Type B pancreatic cell (in vitro differentiated cells): ENCODE measurements at regions not wholly inside any gene's neighbourhood (a gene's known extent, or its start where the extent isn't known, plus 50 kb on each side); places are given as distances from the start of the nearest gene placed in this dataset.
A peak's percentile ranks its signal among the peaks of the same experiment; 100 is the strongest.

Source experiments
- DNase-seq: peaks from one replicate; pipeline ENCODE4 v3.0.0; 2021; ENCODE audit warnings: mixed read lengths; ENCODE audit not compliant: unreplicated experiment; ENCODE audit errors: extremely low spot score
- H3K27ac Mint-ChIP-seq: 2 replicates; pipeline ENCODE4 v1.8.0; 2021; ENCODE audit warnings: mild to moderate bottlenecking, mixed read lengths
- H3K27me3 Mint-ChIP-seq: 2 replicates; pipeline ENCODE4 v1.8.0; 2021; ENCODE audit warnings: mixed read lengths
- H3K36me3 Mint-ChIP-seq: 2 replicates; pipeline ENCODE4 v1.8.0; 2021; ENCODE audit warnings: mixed read lengths
- H3K4me1 Mint-ChIP-seq: one replicate; pipeline ENCODE4 v1.8.0; 2021; ENCODE audit warnings: mixed read lengths; ENCODE audit not compliant: unreplicated experiment
- H3K4me3 Mint-ChIP-seq: 2 replicates; pipeline ENCODE4 v1.8.0; 2021; ENCODE audit warnings: mild to moderate bottlenecking, mixed read lengths
- H3K9me3 Mint-ChIP-seq: 2 replicates; pipeline ENCODE4 v1.8.0; 2021; ENCODE audit warnings: mixed read lengths
- CTCF ChIP-seq: fragments of 200-600 bp; sonication (generic); conservative IDR thresholded peaks from 2 replicates; pipeline ENCODE4 v1.5.0; 2021; ENCODE audit warnings: antibody characterized with exemption, mild to moderate bottlenecking

GRCh38 chr11:80155412-80156017 is 714.7 kb upstream of the TENM4 start:
- DNase-seq: no peak
- no peaks in the 10 kb centered on the region for H3K36me3 Mint-ChIP-seq
- peaks cover 5% of the 10 kb centered on the region for H3K27me3 Mint-ChIP-seq
- no peak overlapping the region for H3K27ac Mint-ChIP-seq
- peak; percentile 77 for TF ChIP-seq CTCF
- no peaks in the 10 kb centered on the region for H3K4me1 Mint-ChIP-seq
- H3K9me3 Mint-ChIP-seq: no peaks in the 10 kb centered on the region
- H3K4me3 Mint-ChIP-seq: no peak overlapping the region

- Mint-ChIP-seq H3K27me3 (no peaks in the 10 kb centered on the region), H3K9me3 (no peaks in the 10 kb centered on the region), H3K4me1 (peaks cover 6% of the 10 kb centered on the region), H3K36me3 (no peaks in the 10 kb centered on the region), H3K4me3 (no peak overlapping the region), H3K27ac (no peak overlapping the region)
- DNase-seq: no peak
- no peak for TF ChIP-seq CTCF
Measured at GRCh38 chr11:80146232-80146631, 705.4 kb upstream of the TENM4 start.

GRCh38 chr11:80144897-80145594 is 704.2 kb upstream of the TENM4 start:
- H3K27ac Mint-ChIP-seq: no peak overlapping the region
- H3K27me3 Mint-ChIP-seq: no peaks in the 10 kb centered on the region
- DNase-seq: no peak
- no peak overlapping the region for H3K4me3 Mint-ChIP-seq
- no peak for TF ChIP-seq CTCF
- no peaks in the 10 kb centered on the region for H3K36me3 Mint-ChIP-seq
- H3K4me1 Mint-ChIP-seq: peaks cover 6% of the 10 kb centered on the region
- no peaks in the 10 kb centered on the region for H3K9me3 Mint-ChIP-seq

- no peaks in the 10 kb centered on the region for H3K4me1 Mint-ChIP-seq
- DNase-seq: no peak
- no peak overlapping the region for H3K4me3 Mint-ChIP-seq
- no peak overlapping the region for H3K27ac Mint-ChIP-seq
- TF ChIP-seq CTCF: no peak
- H3K9me3 Mint-ChIP-seq: no peaks in the 10 kb centered on the region
- no peaks in the 10 kb centered on the region for H3K27me3 Mint-ChIP-seq
- H3K36me3 Mint-ChIP-seq: no peaks in the 10 kb centered on the region
Measured at GRCh38 chr11:80136991-80137390, 696.2 kb upstream of the TENM4 start.

- H3K27me3 Mint-ChIP-seq: no peaks in the 10 kb centered on the region
- no peaks in the 10 kb centered on the region for H3K9me3 Mint-ChIP-seq
- H3K27ac Mint-ChIP-seq: no peak overlapping the region
- no peak overlapping the region for H3K4me3 Mint-ChIP-seq
- no peak for DNase-seq
- no peak for TF ChIP-seq CTCF
- H3K4me1 Mint-ChIP-seq: no peaks in the 10 kb centered on the region
- no peaks in the 10 kb centered on the region for H3K36me3 Mint-ChIP-seq
Measured at GRCh38 chr11:80129396-80129795, 688.6 kb upstream of the TENM4 start.
